H9 (cell line): ENCODE measurements at regions not wholly inside any gene's neighbourhood (a gene's known extent, or its start where the extent isn't known, plus 50 kb on each side); places are given as distances from the start of the nearest gene placed in this dataset.

Experiments
- DNase-seq: peaks from one replicate; pipeline ENCODE4 v3.0.0-alpha.2; 2017
- H2AFZ ChIP-seq: one replicate; pipeline ENCODE4 v1.6.1; 2013; ENCODE audit warnings: mild to moderate bottlenecking, low read length, control low read depth, moderate library complexity
- H2AK5ac ChIP-seq: 2 replicates; pipeline ENCODE4 v1.6.1; 2013; ENCODE audit warnings: low read length, control low read depth, mixed read lengths; ENCODE audit not compliant: insufficient read length
- H2BK120ac ChIP-seq: one replicate; pipeline ENCODE4 v1.6.1; 2013; ENCODE audit warnings: low read depth, mild to moderate bottlenecking, low read length, control low read depth, inconsistent platforms; ENCODE audit not compliant: poor library complexity, severe bottlenecking
- H2BK12ac ChIP-seq: 2 replicates; pipeline ENCODE4 v1.6.1; 2013; ENCODE audit warnings: low read length, control low read depth, mixed read lengths, low read depth; ENCODE audit not compliant: insufficient read length
- H2BK15ac ChIP-seq: 2 replicates; pipeline ENCODE4 v1.6.1; 2013; ENCODE audit warnings: low read depth, low read length, control low read depth
- H2BK20ac ChIP-seq: one replicate; pipeline ENCODE4 v1.6.1; 2013; ENCODE audit warnings: low read depth, mild to moderate bottlenecking, low read length, control low read depth, inconsistent platforms; ENCODE audit not compliant: poor library complexity, severe bottlenecking
- H2BK5ac ChIP-seq: 2 replicates; pipeline ENCODE4 v1.6.1; 2013; ENCODE audit warnings: low read length, control low read depth, mixed read lengths; ENCODE audit not compliant: insufficient read length
- H3K14ac ChIP-seq: 2 replicates; pipeline ENCODE4 v1.6.1; 2013; ENCODE audit warnings: low read length, control low read depth; ENCODE audit not compliant: insufficient read depth
- H3K18ac ChIP-seq: 2 replicates; pipeline ENCODE4 v1.6.1; 2013; ENCODE audit warnings: low read depth, mild to moderate bottlenecking, mixed read lengths, low read length, control low read depth; ENCODE audit not compliant: insufficient read length
- H3K23ac ChIP-seq: 2 replicates; pipeline ENCODE4 v1.6.1; 2013; ENCODE audit warnings: low read length, control low read depth, mixed read lengths, low read depth; ENCODE audit not compliant: insufficient read length
- H3K23me2 ChIP-seq: 2 replicates; pipeline ENCODE4 v1.6.1; 2013; ENCODE audit warnings: low read depth, mild to moderate bottlenecking, mixed read lengths, low read length, control low read depth; ENCODE audit not compliant: insufficient read length, poor library complexity, severe bottlenecking
- H3K27ac ChIP-seq: 2 replicates; pipeline ENCODE4 v1.5.1; 2013; ENCODE audit warnings: low read length, control low read depth, mixed read lengths, low read depth; ENCODE audit not compliant: insufficient read length
- H3K27me3 ChIP-seq: 2 replicates; pipeline ENCODE4 v1.6.1; 2013; ENCODE audit warnings: low read length, control low read depth, inconsistent platforms; ENCODE audit not compliant: insufficient read depth
- H3K4ac ChIP-seq: 2 replicates; pipeline ENCODE4 v1.6.1; 2013; ENCODE audit warnings: low read depth, mild to moderate bottlenecking, control low read depth, inconsistent platforms, low read length, moderate library complexity
- H3K4me1 ChIP-seq: 2 replicates; pipeline ENCODE4 v1.6.1; 2013; ENCODE audit warnings: low read length, control low read depth, inconsistent platforms; ENCODE audit not compliant: insufficient read depth
- H3K4me2 ChIP-seq: 2 replicates; pipeline ENCODE4 v1.6.1; 2013; ENCODE audit warnings: low read length, control low read depth, mixed read lengths; ENCODE audit not compliant: insufficient read length, insufficient read depth
- H3K56ac ChIP-seq: 2 replicates; pipeline ENCODE4 v1.6.1; 2013; ENCODE audit warnings: low read depth, mild to moderate bottlenecking, mixed read lengths, low read length, control low read depth; ENCODE audit not compliant: insufficient read length
- H3K79me1 ChIP-seq: 2 replicates; pipeline ENCODE4 v1.6.1; 2013; ENCODE audit warnings: low read depth, mild to moderate bottlenecking, moderate library complexity, low read length, control low read depth, inconsistent platforms; ENCODE audit not compliant: insufficient read depth, poor library complexity, severe bottlenecking
- H3K79me2 ChIP-seq: 2 replicates; pipeline ENCODE4 v1.6.1; 2013; ENCODE audit warnings: low read length, control low read depth, inconsistent platforms; ENCODE audit not compliant: insufficient read depth
- H3K9ac ChIP-seq: 2 replicates; pipeline ENCODE4 v1.6.1; 2013; ENCODE audit warnings: low read length, control low read depth, mixed read lengths; ENCODE audit not compliant: insufficient read length; ENCODE audit errors: extremely low read depth
- H3K9me3 ChIP-seq: one replicate; pipeline ENCODE4 v1.6.1; 2013; ENCODE audit warnings: low read depth, low read length, inconsistent platforms; ENCODE audit not compliant: control insufficient read depth
- H3T11ph ChIP-seq: one replicate; pipeline ENCODE4 v1.6.1; 2013; ENCODE audit warnings: mild to moderate bottlenecking, low read length, control low read depth, inconsistent platforms
- H4K20me1 ChIP-seq: one replicate; pipeline ENCODE4 v1.6.1; 2013; ENCODE audit not compliant: control insufficient read depth, insufficient read length, insufficient read depth
- H4K5ac ChIP-seq: 2 replicates; pipeline ENCODE4 v1.6.1; 2013; ENCODE audit warnings: low read depth, mild to moderate bottlenecking, mixed read lengths, low read length, control low read depth; ENCODE audit not compliant: insufficient read length
- H4K8ac ChIP-seq: replicated peaks from 2 replicates; pipeline ENCODE4 v1.6.1; 2013; ENCODE audit warnings: low read length, control low read depth, mixed read lengths, low read depth; ENCODE audit not compliant: insufficient read length
- H4K91ac ChIP-seq: 2 replicates; pipeline ENCODE4 v1.6.1; 2013; ENCODE audit warnings: low read depth, mild to moderate bottlenecking, moderate library complexity, mixed read lengths, low read length, control low read depth; ENCODE audit not compliant: insufficient read length
- H3K27ac Mint-ChIP-seq, 3 experiments: 2 replicates in 2 of 3; 3 replicates in 1 of 3; pipeline ENCODE4 v1.8.0; 2020 to 2021; ENCODE audit warnings: mixed read lengths in 3 of 3, mild to moderate bottlenecking in 1 of 3, moderate library complexity in 1 of 3
- H3K27me3 Mint-ChIP-seq: 2 replicates; pipeline ENCODE4 v1.8.0; 2021; ENCODE audit warnings: low read depth, mild to moderate bottlenecking, moderate library complexity, mixed read lengths
- H3K36me3 Mint-ChIP-seq, 3 experiments: 2 replicates in 2 of 3; 3 replicates in 1 of 3; pipeline ENCODE4 v1.8.0; 2020 to 2021; ENCODE audit warnings: low read depth in 3 of 3, mixed read lengths in 3 of 3; ENCODE audit not compliant: insufficient read depth in 1 of 3
- H3K4me1 Mint-ChIP-seq, 2 experiments: 2 replicates each; pipeline ENCODE4 v1.8.0; 2020; ENCODE audit warnings: mixed read lengths in 2 of 2
- H3K4me3 Mint-ChIP-seq, 2 experiments: 2 replicates in 1 of 2; 3 replicates in 1 of 2; pipeline ENCODE4 v1.8.0; 2020 to 2021; ENCODE audit warnings: mild to moderate bottlenecking in 2 of 2, mixed read lengths in 2 of 2, moderate library complexity in 1 of 2
- H3K9me3 Mint-ChIP-seq, 2 experiments: 2 replicates in 1 of 2; 3 replicates in 1 of 2; pipeline ENCODE4 v1.8.0; 2020; ENCODE audit warnings: mild to moderate bottlenecking in 2 of 2, mixed read lengths in 2 of 2, moderate library complexity in 1 of 2
- WGBS: extraction: QIAGEN DNeasy Blood & Tissue Kit; methylation state at CpG from one replicate; pipeline ENCODE4 v1.1.7; 2013; ENCODE audit warnings: missing lambda C conversion rate, low lambda C conversion rate, mixed read lengths; ENCODE audit not compliant: insufficient read length; ENCODE audit errors: extremely low coverage; 5-methylcytosine and 5-hydroxymethylcytosine counted together
- TF ChIP-seq, protein P1 (sequence below): fragments of 200-600 bp; sonication (generic); conservative IDR thresholded peaks from 3 replicates; pipeline ENCODE4 v1.8.0; 2021; ENCODE audit warnings: antibody characterized with exemption, mild to moderate bottlenecking

DNA sequence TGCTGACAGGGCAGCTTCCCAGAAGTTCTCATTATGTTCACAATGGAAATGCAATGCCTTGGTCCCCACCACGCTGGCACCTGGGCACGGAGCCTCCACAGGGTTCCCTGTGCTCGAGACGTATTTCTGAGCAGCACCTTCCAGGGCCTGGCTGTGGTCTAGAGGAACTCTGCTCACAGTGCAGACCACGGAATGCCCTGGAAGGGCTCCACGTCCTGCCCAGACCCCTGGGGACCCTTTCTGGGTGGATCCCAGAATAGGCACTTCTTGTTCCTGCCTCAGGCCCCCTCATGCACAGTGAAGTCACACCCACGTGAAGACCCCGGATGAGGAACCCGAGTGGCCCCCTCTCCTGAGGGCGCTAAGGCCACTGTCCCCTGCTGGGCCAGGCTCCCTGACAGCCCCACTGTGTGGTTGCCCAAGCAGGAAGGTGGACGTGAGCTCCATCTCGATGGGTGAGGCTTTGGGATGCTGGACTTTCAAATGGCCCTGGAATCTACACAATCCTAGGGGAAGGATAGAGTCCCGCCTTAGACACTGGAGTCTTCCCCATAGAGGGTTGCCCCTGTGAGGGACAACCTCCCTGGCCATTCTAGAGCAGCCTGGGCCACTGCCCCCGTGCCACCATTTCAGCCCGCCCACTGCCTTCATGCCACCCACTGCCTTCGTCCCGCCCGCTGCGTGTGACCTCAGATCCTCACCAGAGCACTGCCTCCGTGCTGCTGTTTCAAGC is 1106.8 kb downstream of the BRD1 start:
- Histone ChIP-seq H3K79me1 (no peaks in the 10 kb centered on the region), H3K56ac (no peak overlapping the region), H4K8ac (no peak overlapping the region), H3K27ac (no peak overlapping the region), H3K23me2 (no peaks in the 10 kb centered on the region), H4K20me1 (no peaks in the 10 kb centered on the region), H2BK12ac (no peak overlapping the region), H2BK5ac (no peak overlapping the region), H3K9me3 (no peaks in the 10 kb centered on the region), H3K4ac (no peak overlapping the region), H3K18ac (no peak overlapping the region), H2BK120ac (no peak overlapping the region), H3T11ph (no peak overlapping the region), H3K23ac (no peak overlapping the region), H2AK5ac (no peak overlapping the region), H3K4me1 (no peaks in the 10 kb centered on the region), H2AFZ (no peak overlapping the region), H4K5ac (no peak overlapping the region), H3K9ac (no peak overlapping the region), H3K79me2 (no peaks in the 10 kb centered on the region), H2BK15ac (no peak overlapping the region), H4K91ac (no peak overlapping the region), H2BK20ac (no peak overlapping the region), H3K27me3 (no peaks in the 10 kb centered on the region), H3K4me2 (no peak overlapping the region), H3K14ac (no peak overlapping the region; the same call in 1 of the 2 replicates)
- peaks cover 14 to 18% of the 10 kb centered on the region in 2 experiments for H3K4me1 Mint-ChIP-seq
- whole genome bisulfite sequencing = no CpG with 5 or more reads among the region's 20 CpGs
- no peak for DNase-seq
- H3K9me3 Mint-ChIP-seq = peaks cover 2 to 5% of the 10 kb centered on the region in 2 experiments; a peak in 4 of 5 replicates
- H3K36me3 Mint-ChIP-seq = peaks cover under 1 to 9% (median 1%) of the 10 kb centered on the region in 3 experiments
- no peak overlapping the region for H3K4me3 Mint-ChIP-seq
- TF ChIP-seq, protein P1, sequence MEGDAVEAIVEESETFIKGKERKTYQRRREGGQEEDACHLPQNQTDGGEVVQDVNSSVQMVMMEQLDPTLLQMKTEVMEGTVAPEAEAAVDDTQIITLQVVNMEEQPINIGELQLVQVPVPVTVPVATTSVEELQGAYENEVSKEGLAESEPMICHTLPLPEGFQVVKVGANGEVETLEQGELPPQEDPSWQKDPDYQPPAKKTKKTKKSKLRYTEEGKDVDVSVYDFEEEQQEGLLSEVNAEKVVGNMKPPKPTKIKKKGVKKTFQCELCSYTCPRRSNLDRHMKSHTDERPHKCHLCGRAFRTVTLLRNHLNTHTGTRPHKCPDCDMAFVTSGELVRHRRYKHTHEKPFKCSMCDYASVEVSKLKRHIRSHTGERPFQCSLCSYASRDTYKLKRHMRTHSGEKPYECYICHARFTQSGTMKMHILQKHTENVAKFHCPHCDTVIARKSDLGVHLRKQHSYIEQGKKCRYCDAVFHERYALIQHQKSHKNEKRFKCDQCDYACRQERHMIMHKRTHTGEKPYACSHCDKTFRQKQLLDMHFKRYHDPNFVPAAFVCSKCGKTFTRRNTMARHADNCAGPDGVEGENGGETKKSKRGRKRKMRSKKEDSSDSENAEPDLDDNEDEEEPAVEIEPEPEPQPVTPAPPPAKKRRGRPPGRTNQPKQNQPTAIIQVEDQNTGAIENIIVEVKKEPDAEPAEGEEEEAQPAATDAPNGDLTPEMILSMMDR = no peak
- no peaks in the 10 kb centered on the region for H3K27me3 Mint-ChIP-seq
- no peak overlapping the region for H3K27ac Mint-ChIP-seq
